Chondrocyte (in vitro differentiated cells): ENCODE measurements at regions not wholly inside any gene's neighbourhood (a gene's known extent, or its start where the extent isn't known, plus 50 kb on each side); places are given as distances from the start of the nearest gene placed in this dataset.

ENCODE experiments used
- DNase-seq: peaks from one replicate; pipeline ENCODE4 v3.0.0; 2021; ENCODE audit warnings: mixed read lengths, low spot score
- H3K27ac Mint-ChIP-seq: one replicate; pipeline ENCODE4 v1.8.0; 2021; ENCODE audit warnings: mild to moderate bottlenecking, moderate library complexity, mixed read lengths; ENCODE audit not compliant: unreplicated experiment
- H3K27me3 Mint-ChIP-seq: 2 replicates; pipeline ENCODE4 v1.8.0; 2021; ENCODE audit warnings: low read depth, mixed read lengths
- H3K36me3 Mint-ChIP-seq: 2 replicates; pipeline ENCODE4 v1.8.0; 2021; ENCODE audit warnings: low read depth, mixed read lengths
- H3K4me1 Mint-ChIP-seq: 2 replicates; pipeline ENCODE4 v1.8.0; 2021; ENCODE audit warnings: low read depth, mild to moderate bottlenecking, mixed read lengths
- H3K4me3 Mint-ChIP-seq: one replicate; pipeline ENCODE4 v1.8.0; 2021; ENCODE audit warnings: mild to moderate bottlenecking, moderate library complexity, mixed read lengths; ENCODE audit not compliant: unreplicated experiment
- H3K9me3 Mint-ChIP-seq: 2 replicates; pipeline ENCODE4 v1.8.0; 2021; ENCODE audit warnings: low read depth, mixed read lengths
- TF ChIP-seq, protein P1 (sequence below): fragments of 200-600 bp; sonication (generic); IDR thresholded peaks from 2 replicates; pipeline ENCODE4 v1.5.0; 2021; ENCODE audit warnings: antibody characterized with exemption, mild to moderate bottlenecking, moderate library complexity

DNA sequence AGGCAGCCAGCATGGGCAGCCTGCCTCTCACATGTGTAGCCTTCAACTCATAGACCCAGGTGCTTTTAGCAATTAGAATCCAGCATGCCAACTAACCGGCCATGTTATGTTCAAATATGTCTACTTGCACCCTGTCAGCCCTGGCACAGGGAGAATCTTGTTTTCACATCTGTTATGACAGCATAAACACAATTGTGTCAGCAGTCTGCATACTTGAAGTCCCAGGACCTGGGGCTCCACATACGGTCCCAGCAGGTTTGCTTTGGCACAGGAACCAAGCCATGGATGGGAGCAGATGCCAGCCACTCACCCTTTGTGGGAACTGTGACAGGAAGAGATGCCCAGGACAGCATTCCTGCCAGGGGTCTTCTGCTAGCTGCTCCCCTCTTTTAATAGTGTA is 67.2 kb upstream of the SYNDIG1 start:
- peaks cover 20% of the 10 kb centered on the region for H3K4me1 Mint-ChIP-seq
- no peak for DNase-seq
- no peak overlapping the region for H3K27ac Mint-ChIP-seq
- H3K9me3 Mint-ChIP-seq: peaks cover 29% of the 10 kb centered on the region
- H3K36me3 Mint-ChIP-seq: peaks cover 7% of the 10 kb centered on the region
- peaks cover 23% of the 10 kb centered on the region for H3K27me3 Mint-ChIP-seq
- H3K4me3 Mint-ChIP-seq: no peak overlapping the region
- TF ChIP-seq, protein P1, sequence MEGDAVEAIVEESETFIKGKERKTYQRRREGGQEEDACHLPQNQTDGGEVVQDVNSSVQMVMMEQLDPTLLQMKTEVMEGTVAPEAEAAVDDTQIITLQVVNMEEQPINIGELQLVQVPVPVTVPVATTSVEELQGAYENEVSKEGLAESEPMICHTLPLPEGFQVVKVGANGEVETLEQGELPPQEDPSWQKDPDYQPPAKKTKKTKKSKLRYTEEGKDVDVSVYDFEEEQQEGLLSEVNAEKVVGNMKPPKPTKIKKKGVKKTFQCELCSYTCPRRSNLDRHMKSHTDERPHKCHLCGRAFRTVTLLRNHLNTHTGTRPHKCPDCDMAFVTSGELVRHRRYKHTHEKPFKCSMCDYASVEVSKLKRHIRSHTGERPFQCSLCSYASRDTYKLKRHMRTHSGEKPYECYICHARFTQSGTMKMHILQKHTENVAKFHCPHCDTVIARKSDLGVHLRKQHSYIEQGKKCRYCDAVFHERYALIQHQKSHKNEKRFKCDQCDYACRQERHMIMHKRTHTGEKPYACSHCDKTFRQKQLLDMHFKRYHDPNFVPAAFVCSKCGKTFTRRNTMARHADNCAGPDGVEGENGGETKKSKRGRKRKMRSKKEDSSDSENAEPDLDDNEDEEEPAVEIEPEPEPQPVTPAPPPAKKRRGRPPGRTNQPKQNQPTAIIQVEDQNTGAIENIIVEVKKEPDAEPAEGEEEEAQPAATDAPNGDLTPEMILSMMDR: no peak

DNA sequence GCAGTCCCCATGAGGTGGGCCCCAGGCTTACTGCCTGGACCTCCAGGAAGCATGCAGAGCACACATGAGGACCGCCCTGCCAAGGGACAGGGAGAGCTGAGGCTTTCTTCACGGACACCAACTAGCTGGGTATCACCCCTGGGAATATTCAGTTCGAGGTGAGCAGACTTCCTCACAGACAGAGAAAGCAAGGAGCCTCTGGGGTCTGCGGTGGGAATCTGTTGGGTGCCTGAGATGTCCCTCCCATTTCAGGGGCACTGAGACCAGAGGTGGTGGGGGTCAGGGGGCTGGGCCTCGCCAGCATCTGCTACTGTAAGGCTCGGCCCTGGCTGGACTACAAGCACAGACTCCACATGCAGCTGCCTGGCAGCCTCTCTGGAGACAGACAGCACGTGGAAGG is 74.3 kb upstream of the SYNDIG1 start:
- no peak overlapping the region for H3K27ac Mint-ChIP-seq
- no peak overlapping the region for H3K4me3 Mint-ChIP-seq
- no peaks in the 10 kb centered on the region for H3K4me1 Mint-ChIP-seq
- peaks cover 6% of the 10 kb centered on the region for H3K36me3 Mint-ChIP-seq
- TF ChIP-seq, protein P1: no peak
- peaks cover 47% of the 10 kb centered on the region for H3K27me3 Mint-ChIP-seq
- peaks cover 18% of the 10 kb centered on the region for H3K9me3 Mint-ChIP-seq
- DNase-seq: no peak

DNA sequence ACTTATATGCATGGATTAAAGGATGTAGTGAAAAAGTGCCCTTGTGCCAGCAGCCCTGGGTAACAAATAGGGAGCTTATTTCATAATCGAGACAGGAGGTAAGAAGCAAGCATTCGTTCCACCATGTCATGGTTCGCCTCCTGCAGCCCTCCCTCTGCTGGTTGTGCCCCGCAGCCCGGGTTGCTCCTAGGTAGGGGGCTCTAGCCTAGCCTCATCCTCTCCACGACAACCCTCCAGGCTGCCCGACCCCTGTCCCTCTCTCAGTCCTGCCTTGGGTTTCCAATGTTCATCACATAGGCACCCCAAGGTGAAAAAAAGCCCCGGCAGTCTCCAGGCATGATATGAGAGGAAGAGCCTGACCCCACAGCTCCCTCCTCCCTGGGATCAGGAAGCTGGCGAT is 75.5 kb upstream of the SYNDIG1 start:
- TF ChIP-seq, protein P1: no peak
- no peak overlapping the region for H3K4me3 Mint-ChIP-seq
- H3K27me3 Mint-ChIP-seq: peaks cover 41% of the 10 kb centered on the region
- H3K9me3 Mint-ChIP-seq: peaks cover 10% of the 10 kb centered on the region
- no peak overlapping the region for H3K27ac Mint-ChIP-seq
- H3K36me3 Mint-ChIP-seq: peaks cover 6% of the 10 kb centered on the region
- H3K4me1 Mint-ChIP-seq: peaks cover 4% of the 10 kb centered on the region
- DNase-seq: no peak

DNA sequence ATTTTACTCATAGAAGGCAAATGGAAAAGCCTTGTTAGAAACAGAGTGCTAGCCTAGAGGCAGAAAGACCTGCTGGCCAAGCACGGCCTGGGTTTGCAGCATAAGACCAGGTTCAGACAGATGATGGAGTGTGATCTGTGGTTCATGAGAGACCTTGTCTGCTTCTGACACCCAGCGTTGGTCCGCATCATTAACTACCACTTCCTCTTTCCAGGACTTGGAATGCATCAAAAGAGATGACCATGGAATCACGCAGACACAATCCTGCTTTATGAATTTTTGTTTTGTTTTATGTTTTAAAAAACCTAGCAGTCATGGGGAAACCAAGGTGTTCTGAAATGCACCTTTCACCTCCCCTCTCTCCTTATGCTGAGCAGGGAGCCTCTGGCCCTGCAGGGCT is 76.8 kb upstream of the SYNDIG1 start:
- Mint-ChIP-seq H3K9me3 (peaks cover 3% of the 10 kb centered on the region), H3K4me3 (no peak overlapping the region), H3K4me1 (peaks cover 4% of the 10 kb centered on the region), H3K27ac (no peak overlapping the region), H3K27me3 (peaks cover 43% of the 10 kb centered on the region), H3K36me3 (peaks cover 2% of the 10 kb centered on the region)
- no peak for DNase-seq
- TF ChIP-seq, protein P1: no peak

DNA sequence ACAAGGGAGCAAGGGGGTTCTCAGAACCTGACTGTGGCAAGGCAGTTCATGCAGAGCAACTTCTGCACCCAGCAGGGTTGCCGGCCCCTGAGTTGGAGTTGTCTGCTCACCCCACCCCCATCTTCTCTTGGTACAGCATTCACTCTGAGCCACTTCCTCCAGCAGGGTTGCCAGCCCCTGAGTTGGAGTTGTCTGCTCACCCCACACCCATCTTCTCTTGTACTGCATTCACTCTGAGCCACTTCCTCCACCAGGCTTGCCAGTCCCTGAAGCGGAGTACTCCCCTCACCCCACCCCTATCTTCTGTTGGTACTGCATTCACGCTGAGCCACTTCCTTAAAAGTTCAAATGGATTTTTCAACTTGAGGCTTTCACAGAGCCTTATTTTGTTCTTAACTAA is 79.7 kb upstream of the SYNDIG1 start:
- no peak for DNase-seq
- H3K36me3 Mint-ChIP-seq: no peaks in the 10 kb centered on the region
- no peaks in the 10 kb centered on the region for H3K9me3 Mint-ChIP-seq
- no peak overlapping the region for H3K4me3 Mint-ChIP-seq
- H3K4me1 Mint-ChIP-seq: peaks cover 4% of the 10 kb centered on the region
- no peak overlapping the region for H3K27ac Mint-ChIP-seq
- peaks cover 36% of the 10 kb centered on the region for H3K27me3 Mint-ChIP-seq
- TF ChIP-seq, protein P1: no peak
